ENCODE measurements at regions not wholly inside any gene's neighbourhood (a gene's known extent, or its start where the extent isn't known, plus 50 kb on each side); places are given as distances from the start of the nearest gene placed in this dataset.
"Not testable (repeated sequence)": the region's sequence is repeated elsewhere in the genome, so short reads cannot be mapped to it uniquely, and the experiment has no call there.

- Histone ChIP-seq H3K4me3 (ENCODE audit: low read length) (no peak overlapping the region), H4K20me1 (ENCODE audit: low read length) (no peaks in the 10 kb centered on the region), H3K9ac (ENCODE audit: low read length) (no peak overlapping the region), H3K36me3 (ENCODE audit: low read depth, low read length) (no peaks in the 10 kb centered on the region), H3K9me2 (replicated peaks; ENCODE audit: low read length) (no peaks in the 10 kb centered on the region), H3F3A (ENCODE audit: low read length, unreplicated experiment) (no peaks in the 10 kb centered on the region), H3K4me1 (ENCODE audit: insufficient read depth, low read length) (no peaks in the 10 kb centered on the region), H3K79me2 (ENCODE audit: low read length) (no peaks in the 10 kb centered on the region), H3K27me3 (ENCODE audit: low read length) (no peaks in the 10 kb centered on the region), H3K9me3 (ENCODE audit: low read length) (no peaks in the 10 kb centered on the region), H3K4me2 (ENCODE audit: low read length) (no peak overlapping the region), H3K27ac (ENCODE audit: low read length) (no peak overlapping the region), H2AFZ (ENCODE audit: low read length) (no peak overlapping the region)
- TF ChIP-seq EZH2phosphoT487 (IDR thresholded peaks at IDR 0.05; ENCODE audit: borderline replicate concordance, low read length) = no peak
- TF ChIP-seq CTCF (conservative IDR thresholded peaks at IDR 0.05; ENCODE audit: low read depth, low read length) = no peak
- TF ChIP-seq EZH2 (IDR thresholded peaks at IDR 0.05; ENCODE audit: low read length, unreplicated experiment) = no peak
- DNase-seq (no peak), ATAC-seq (no peak)
- no TSS peak for BruUV-seq (replicated peaks)
- intact Hi-C loops (cut with micrococcal nuclease) = no loop called here
- CTCF ChIA-PET = no interaction called here
- POLR2A ChIA-PET (ENCODE audit: unreplicated experiment) = no interaction called here
Observed at GRCh38 chr3:81869382-81869781, 107.9 kb upstream of the GBE1 start.

GRCh38 chr3:81868597-81868996 is 107.2 kb upstream of the GBE1 start:
- Histone ChIP-seq H3K9me2 (replicated peaks; ENCODE audit: low read length) (no peaks in the 10 kb centered on the region), H3K36me3 (ENCODE audit: low read depth, low read length) (no peaks in the 10 kb centered on the region), H3F3A (ENCODE audit: low read length, unreplicated experiment) (no peaks in the 10 kb centered on the region), H2AFZ (ENCODE audit: low read length) (no peak overlapping the region), H3K27ac (ENCODE audit: low read length) (no peak overlapping the region), H3K9me3 (ENCODE audit: low read length) (no peaks in the 10 kb centered on the region), H3K27me3 (ENCODE audit: low read length) (no peaks in the 10 kb centered on the region), H3K79me2 (ENCODE audit: low read length) (no peaks in the 10 kb centered on the region), H3K9ac (ENCODE audit: low read length) (no peak overlapping the region), H3K4me1 (ENCODE audit: insufficient read depth, low read length) (no peaks in the 10 kb centered on the region), H4K20me1 (ENCODE audit: low read length) (no peaks in the 10 kb centered on the region), H3K4me2 (ENCODE audit: low read length) (no peak overlapping the region), H3K4me3 (ENCODE audit: low read length) (no peak overlapping the region)
- ATAC-seq = no peak
- no TSS peak for BruUV-seq (replicated peaks)
- intact Hi-C loops (cut with micrococcal nuclease) = no loop called here
- CTCF ChIA-PET = interaction anchor here (0.7 kb wide), 1 partner anchor 13 kb away, joined by 3 read pairs; no protein-coding TSS in a partner anchor
- POLR2A ChIA-PET (ENCODE audit: unreplicated experiment) = no interaction called here
- DNase-seq = no peak
- no peak for TF ChIP-seq CTCF (conservative IDR thresholded peaks at IDR 0.05; ENCODE audit: low read depth, low read length)
- no peak for TF ChIP-seq EZH2phosphoT487 (IDR thresholded peaks at IDR 0.05; ENCODE audit: borderline replicate concordance, low read length)
- TF ChIP-seq EZH2 (IDR thresholded peaks at IDR 0.05; ENCODE audit: low read length, unreplicated experiment) = no peak

- no peaks in the 10 kb centered on the region for H3K9me2 ChIP-seq (replicated peaks; ENCODE audit: low read length)
- no peaks in the 10 kb centered on the region for H3F3A ChIP-seq (ENCODE audit: low read length, unreplicated experiment)
- H4K20me1 ChIP-seq (ENCODE audit: low read length) = no peaks in the 10 kb centered on the region
- H3K9me3 ChIP-seq (ENCODE audit: low read length) = no peaks in the 10 kb centered on the region
- TF ChIP-seq EZH2 (IDR thresholded peaks at IDR 0.05; ENCODE audit: low read length, unreplicated experiment) (no peak), EZH2phosphoT487 (IDR thresholded peaks at IDR 0.05; ENCODE audit: borderline replicate concordance, low read length) (no peak), CTCF (conservative IDR thresholded peaks at IDR 0.05; ENCODE audit: low read depth, low read length) (no peak)
- intact Hi-C loops (cut with micrococcal nuclease) = no loop called here
- H3K27me3 ChIP-seq (ENCODE audit: low read length) = no peaks in the 10 kb centered on the region
- H2AFZ ChIP-seq (ENCODE audit: low read length) = no peak overlapping the region
- ATAC-seq (no peak), DNase-seq (no peak)
- no peak overlapping the region for H3K4me2 ChIP-seq (ENCODE audit: low read length)
- H3K4me3 ChIP-seq (ENCODE audit: low read length) = no peak overlapping the region
- POLR2A ChIA-PET (ENCODE audit: unreplicated experiment) = no interaction called here
- no TSS peak for BruUV-seq (replicated peaks)
- CTCF ChIA-PET = interaction anchor here (0.7 kb wide), 1 partner anchor 13 kb away, joined by 3 read pairs; no protein-coding TSS in a partner anchor
- H3K27ac ChIP-seq (ENCODE audit: low read length) = no peak overlapping the region
- no peaks in the 10 kb centered on the region for H3K4me1 ChIP-seq (ENCODE audit: insufficient read depth, low read length)
- no peaks in the 10 kb centered on the region for H3K36me3 ChIP-seq (ENCODE audit: low read depth, low read length)
- no peaks in the 10 kb centered on the region for H3K79me2 ChIP-seq (ENCODE audit: low read length)
- no peak overlapping the region for H3K9ac ChIP-seq (ENCODE audit: low read length)
Observed at GRCh38 chr3:81867875-81868274, 106.4 kb upstream of the GBE1 start.

GRCh38 chr3:81865164-81865563 is 103.7 kb upstream of the GBE1 start:
- H3K27ac ChIP-seq (ENCODE audit: low read length); H3K9me2 ChIP-seq (replicated peaks; ENCODE audit: low read length); ATAC-seq; H3F3A ChIP-seq (ENCODE audit: low read length, unreplicated experiment); H3K27me3 ChIP-seq (ENCODE audit: low read length); POLR2A ChIA-PET (ENCODE audit: unreplicated experiment); BruUV-seq (replicated peaks); H3K4me3 ChIP-seq (ENCODE audit: low read length); DNase-seq; H4K20me1 ChIP-seq (ENCODE audit: low read length); CTCF ChIA-PET; intact Hi-C loops (cut with micrococcal nuclease); H2AFZ ChIP-seq (ENCODE audit: low read length); H3K4me1 ChIP-seq (ENCODE audit: insufficient read depth, low read length); H3K4me2 ChIP-seq (ENCODE audit: low read length); H3K9ac ChIP-seq (ENCODE audit: low read length); H3K79me2 ChIP-seq (ENCODE audit: low read length); H3K36me3 ChIP-seq (ENCODE audit: low read depth, low read length); H3K9me3 ChIP-seq (ENCODE audit: low read length): not testable (repeated sequence)

Data from PC-3 (cell line).